ENCODE measurements at regions not wholly inside any gene's neighbourhood (a gene's known extent, or its start where the extent isn't known, plus 50 kb on each side); places are given as distances from the start of the nearest gene placed in this dataset.

DNA sequence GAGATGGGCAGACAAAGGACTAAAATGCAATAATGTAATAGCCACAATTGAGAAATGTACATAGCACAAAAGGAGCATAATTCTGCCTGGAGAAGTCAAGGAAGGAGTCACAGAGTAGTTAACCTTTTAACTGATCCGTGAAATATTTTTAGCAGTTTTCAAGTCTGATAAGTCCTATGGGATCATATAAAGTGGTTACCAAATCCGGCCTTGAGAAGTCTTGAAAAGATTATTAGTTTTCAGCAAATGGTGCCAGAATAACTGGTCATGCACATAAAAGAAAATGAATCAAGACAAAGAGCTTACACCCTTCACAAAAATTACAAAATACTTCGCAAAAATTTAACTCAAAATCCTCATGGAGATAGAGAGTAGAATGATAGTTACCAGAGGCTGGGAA is 788.7 kb upstream of the AMOT start:
- TF ChIP-seq, protein P1, sequence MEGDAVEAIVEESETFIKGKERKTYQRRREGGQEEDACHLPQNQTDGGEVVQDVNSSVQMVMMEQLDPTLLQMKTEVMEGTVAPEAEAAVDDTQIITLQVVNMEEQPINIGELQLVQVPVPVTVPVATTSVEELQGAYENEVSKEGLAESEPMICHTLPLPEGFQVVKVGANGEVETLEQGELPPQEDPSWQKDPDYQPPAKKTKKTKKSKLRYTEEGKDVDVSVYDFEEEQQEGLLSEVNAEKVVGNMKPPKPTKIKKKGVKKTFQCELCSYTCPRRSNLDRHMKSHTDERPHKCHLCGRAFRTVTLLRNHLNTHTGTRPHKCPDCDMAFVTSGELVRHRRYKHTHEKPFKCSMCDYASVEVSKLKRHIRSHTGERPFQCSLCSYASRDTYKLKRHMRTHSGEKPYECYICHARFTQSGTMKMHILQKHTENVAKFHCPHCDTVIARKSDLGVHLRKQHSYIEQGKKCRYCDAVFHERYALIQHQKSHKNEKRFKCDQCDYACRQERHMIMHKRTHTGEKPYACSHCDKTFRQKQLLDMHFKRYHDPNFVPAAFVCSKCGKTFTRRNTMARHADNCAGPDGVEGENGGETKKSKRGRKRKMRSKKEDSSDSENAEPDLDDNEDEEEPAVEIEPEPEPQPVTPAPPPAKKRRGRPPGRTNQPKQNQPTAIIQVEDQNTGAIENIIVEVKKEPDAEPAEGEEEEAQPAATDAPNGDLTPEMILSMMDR (conservative IDR thresholded peaks at IDR 0.05; ENCODE audit: low read length), result no peak
- TF ChIP-seq EZH2phosphoT487 (IDR thresholded peaks at IDR 0.05; ENCODE audit: borderline replicate concordance, low read depth, low read length), result no peak

Measured in OCI-LY7 (cell line).